HG03097 (cell line): ENCODE measurements at regions not wholly inside any gene's neighbourhood (a gene's known extent, or its start where the extent isn't known, plus 50 kb on each side); places are given as distances from the start of the nearest gene placed in this dataset.

Source experiments
- ATAC-seq: cut with Tn5 transposase; IDR thresholded peaks from one replicate; pipeline ENCODE4 v1.9.1; 2021; ENCODE audit not compliant: unreplicated experiment, low FRiP score

DNA sequence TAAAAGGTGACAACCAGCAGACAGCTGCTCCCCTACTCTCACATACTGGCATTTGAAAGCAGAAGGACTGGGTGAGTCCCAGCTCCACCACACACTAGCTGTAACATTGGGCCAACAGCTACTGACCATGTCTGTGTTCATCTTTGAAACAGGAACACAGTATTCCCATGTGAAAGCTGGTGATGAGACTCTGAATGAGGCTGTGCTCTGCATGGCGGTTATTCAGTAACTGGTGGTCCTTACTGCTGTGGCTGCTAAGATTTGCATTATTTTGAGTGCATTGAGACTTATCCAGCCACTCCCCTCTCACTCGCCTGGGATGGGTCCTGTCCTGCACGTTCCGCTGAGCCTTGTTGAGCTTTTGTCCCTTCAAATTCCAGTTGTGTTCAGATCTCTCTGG is 342.9 kb downstream of the FOXL1 start:
- no peak for ATAC-seq

DNA sequence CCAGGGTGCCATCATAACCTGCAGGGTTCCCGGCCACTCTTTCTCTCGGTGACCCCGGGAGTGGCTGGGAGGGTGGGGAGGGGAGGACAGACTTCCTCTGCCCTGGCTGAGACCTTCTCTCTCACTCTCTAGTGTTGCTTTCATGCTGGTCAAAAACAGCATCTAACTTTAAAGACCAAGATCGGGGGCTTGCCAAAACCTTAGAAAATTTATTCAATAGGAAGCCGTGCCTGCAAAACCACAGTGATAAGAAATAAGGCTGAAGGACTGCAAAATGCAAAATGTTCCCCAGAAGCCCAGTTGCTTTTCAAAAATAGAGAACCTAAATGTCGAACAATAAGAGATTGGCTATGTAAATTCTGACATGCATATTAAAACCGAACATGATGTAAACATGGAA is 344.0 kb downstream of the FOXL1 start:
- no peak for ATAC-seq

DNA sequence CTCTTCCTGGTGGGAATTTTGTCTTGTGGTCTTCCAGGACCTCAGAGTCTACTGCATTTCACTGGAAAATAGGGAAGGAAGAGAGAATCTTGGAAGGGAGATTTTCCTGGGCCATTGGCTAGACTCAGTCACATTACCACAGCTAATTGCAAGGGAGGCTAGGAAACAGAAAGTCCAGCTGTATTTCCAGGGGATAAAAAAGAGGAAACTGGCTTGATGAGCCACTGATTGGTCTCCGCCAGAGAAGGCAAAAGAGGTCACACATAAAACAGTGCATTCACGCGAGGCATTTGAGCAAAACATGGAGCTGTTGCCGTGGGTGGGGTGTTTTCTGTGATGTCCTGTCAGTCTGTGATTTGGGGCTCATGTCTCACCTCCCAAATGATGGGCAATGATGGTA is 345.3 kb downstream of the FOXL1 start:
- ATAC-seq = no peak

DNA sequence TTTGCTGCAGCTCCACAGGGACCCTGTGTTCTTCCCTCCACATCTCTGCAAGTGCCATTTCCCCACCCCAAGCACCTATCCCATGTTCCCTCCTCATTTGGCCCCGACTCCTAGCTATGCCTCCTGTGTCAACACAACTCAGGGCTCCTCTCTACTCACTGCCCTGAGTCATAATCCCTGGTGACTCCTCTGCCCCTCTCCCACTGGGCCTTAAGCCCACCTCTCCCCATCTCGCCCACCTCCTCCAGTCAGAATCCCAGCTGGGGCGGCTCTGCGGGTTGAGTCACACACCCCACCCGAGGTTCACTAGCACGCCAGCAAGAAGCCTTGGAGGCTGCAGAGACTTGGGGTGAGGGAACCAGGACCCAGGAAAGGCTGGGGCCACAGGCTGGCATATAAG is 346.2 kb downstream of the FOXL1 start:
- ATAC-seq = no peak

DNA sequence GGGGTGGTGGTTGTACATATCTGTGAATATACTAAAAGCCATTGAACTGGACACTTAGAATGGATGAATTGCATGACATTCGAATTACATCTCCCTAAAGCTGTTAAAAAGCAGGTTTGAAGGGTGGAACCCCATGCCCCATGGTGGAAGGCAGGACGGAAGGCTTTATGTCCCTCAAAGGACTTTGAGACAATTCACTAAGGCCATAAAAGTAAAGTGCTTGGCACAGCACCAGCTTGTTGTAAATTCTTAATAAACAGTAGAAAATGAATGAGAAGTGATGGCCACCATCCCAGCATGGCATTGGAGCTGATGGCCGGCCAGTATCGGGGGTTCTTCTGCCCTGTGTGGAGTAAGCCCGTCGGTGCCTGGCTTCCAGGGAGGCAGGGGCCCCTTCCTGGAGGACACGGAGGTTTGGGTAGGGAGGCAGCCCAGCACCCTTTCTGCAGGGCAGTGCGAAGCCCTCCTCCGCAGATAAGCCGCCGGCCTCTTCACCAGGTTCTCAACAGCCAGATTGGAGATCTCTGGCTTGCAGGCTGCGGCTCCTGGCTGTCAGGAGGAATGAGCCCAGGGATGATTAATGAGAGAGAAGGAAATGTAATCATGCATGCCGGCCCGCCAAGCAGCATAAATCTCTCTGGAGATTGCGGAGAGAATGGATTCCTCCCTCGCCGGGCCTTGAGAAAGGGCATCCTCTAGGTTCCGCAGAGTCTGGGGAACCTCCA is 346.9 kb downstream of the FOXL1 start:
- no peak for ATAC-seq

DNA sequence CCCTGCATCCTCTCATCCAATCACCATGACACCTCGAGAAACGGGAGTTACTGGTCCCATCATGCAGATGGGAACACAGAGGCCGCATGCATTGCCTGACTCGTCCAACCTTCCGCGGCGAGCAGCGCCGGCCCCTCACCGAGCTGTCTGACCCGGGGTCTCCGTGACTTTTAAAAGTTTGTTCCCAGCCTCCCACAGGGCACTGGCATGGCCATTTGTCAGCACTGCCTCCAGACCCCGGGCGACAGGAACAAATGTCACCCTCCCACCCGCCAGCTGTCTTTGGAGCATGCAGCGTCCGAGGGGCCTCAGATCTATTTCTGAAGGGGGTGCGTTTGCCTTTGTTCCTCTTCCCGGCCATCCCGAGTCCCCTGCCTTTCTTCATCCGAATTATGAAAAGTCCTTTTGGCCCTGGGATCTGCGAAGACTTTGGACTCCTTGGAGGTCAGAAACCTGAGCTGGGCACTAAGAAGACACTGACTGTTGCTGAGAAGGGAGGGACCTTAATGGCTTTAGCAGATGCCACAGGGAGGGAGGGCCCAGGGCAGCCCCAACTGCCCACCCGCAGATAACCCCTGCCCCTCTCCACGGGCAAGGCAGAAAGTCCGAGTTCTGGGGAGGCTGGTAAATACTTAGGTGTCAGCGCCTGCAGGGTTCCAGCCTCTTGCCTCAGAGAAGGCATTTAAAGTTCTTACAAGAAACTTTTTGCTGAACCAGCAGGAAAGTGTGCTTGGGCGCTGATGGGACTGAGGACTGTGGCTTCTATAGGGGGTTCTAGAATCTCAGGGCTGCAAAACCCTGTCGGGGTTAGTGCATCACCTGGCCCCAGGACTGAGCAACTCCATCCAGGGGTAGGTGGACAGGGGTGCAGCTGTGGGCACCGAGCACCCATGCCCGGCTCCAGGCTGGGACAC is 348.1 kb downstream of the FOXL1 start:
- no peak for ATAC-seq

DNA sequence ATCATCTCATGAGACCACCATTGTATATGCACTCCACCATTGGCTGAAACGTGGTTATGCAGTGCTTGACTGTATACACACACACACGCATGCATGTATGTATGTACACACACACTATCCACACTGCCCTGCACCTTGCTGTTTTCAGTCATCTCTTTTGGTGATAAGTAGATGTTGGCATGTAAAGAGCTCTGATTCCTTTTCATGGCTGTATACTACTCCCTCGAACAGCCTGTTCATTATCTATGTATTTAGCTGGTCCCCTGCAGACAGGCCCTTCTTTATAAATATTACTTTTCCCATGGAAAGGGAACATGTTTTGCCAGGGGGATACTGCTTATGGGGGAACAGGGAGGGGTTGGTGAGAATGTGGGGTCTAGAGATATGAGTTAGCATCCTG is 349.4 kb downstream of the FOXL1 start:
- no peak for ATAC-seq

DNA sequence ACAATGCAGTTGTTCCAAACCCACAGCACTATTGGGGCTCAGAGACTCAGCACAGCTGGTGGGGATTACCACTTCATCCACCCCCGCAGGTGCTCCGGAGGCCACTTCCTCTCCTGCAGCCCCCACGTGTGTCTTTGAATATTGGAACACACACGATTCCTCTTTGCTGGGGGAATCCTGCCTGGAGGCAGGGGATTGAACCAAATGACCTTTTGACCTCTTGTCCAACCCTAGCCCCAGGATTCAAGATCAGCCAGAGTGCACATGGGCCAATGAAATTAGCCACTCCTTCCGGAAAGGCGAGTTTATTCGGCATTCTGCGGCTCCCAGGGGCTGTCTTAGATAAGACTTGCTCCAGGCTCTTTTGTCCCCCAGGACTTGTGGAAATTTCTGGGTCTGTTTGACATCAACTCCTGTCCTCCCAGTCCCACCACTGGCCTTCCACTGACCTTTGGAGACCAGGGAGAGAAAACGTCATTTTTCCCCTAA is 350.2 kb downstream of the FOXL1 start:
- ATAC-seq = no peak

DNA sequence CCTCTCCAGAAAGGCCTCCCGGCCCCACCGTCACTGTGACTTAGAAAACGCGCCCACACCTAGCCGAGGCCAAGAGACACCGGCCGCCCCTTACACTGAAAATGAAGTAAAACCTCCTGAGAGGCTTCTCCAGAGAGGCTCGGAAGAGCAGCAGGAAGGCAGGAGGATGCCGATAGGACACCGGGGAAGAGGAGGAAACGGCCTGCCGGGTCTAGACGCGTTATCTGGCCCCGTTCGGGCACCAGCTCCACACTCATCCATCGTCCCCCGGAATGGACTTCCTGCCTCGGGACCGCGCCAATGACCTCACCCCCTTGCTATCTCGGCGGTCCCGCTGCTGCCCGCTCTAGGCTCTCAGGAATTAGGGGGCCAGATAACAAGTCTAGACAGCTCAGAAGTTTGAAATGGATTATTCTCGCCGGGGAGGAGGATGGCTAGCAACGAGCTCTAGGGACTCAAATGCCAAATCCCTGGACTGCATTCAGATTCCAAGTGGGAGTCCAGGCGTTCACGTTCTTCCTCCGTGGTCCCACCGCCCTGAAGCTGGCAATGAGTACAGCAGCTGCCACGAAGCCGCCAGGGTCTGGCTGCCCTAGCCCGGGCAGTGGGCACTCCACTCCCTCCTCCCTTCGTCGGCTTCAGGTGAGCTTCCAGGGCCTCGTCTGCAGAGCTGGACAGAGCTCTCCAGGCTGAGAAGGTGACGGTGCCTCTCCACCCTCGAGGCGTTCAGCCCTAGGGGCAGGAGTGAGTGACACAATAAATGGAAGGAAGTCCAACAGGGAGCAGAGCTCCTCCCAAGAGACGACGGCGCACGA is 350.9 kb downstream of the FOXL1 start:
- ATAC-seq = no peak

DNA sequence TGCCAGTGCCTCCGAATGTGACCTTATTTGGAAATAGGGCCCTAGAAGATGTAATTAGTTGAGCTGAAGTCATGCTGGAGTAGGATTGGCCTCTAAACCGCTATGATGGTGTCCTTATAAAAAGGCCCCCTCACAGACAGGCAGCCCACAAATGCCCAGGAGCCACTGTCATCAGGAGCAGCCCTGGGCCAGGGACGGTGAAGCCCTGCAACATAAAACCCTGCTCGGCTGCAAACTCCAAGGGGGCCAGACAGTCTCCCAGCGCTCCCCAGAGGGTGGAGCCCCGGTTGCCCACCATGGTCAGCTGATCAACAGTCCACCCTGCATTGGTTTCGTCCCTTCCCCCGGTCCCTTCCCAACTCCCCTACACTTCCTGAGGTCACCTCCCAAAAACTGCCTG is 351.7 kb downstream of the FOXL1 start:
- no peak for ATAC-seq

DNA sequence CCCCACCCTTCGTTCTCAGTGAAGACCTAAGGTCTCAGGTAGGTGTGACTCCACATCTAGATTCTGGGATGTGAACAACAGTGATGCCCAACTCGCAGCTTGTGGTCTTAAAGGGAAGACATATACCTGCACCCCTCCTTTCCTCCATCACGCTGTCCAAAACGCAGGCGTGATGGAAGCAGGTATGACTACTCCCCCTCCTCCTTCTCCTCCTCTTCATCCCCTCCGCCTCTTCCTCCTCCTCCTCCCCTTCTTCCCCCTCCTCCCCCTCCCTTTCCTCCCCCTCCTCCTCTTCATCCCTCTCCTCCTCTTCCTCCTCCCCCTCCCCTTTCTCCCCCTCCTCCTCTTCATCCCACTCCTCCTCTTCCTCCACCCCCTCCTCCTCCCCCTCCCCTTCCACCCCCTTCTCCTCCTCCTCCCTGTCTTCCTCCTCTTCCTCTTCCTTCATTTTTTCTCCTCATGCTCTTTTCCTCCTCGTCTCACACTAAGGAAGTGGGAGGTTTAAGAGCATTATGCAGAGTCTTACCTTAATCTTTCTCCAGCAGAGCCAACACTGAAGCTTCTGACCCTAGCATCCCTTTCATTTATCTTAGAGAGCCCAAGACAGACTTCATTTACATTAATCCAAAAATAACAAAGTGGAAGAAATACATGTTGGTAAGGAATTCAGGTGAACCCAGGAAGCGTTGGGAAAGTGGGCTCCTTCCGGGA is 352.5 kb downstream of the FOXL1 start:
- no peak for ATAC-seq

DNA sequence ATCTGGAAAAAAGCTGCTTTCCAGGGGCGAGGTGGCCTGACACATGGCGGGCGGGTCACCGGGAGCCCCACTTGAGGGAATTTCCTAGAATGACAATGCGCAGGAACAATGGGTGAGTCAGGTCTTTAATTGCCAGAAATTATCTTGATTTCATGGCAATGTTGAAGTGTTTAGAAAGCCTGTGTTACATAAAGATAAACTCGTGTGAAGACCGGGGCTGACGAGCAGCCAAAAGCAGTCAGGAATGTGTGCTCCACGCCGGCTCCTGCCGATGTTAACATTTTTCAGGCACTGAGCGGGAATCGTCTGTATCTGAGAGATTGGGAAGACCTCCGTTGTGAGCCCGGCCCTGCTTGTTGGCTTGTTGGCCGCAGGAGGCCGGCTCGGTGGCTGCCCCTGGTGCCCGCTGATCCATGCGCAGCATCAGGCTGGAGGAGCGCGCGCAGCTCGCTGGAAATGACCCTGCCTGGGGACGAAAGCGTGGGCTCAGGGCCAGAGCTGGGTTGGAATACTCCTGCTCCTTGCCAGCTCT is 353.1 kb downstream of the FOXL1 start:
- no peak for ATAC-seq

DNA sequence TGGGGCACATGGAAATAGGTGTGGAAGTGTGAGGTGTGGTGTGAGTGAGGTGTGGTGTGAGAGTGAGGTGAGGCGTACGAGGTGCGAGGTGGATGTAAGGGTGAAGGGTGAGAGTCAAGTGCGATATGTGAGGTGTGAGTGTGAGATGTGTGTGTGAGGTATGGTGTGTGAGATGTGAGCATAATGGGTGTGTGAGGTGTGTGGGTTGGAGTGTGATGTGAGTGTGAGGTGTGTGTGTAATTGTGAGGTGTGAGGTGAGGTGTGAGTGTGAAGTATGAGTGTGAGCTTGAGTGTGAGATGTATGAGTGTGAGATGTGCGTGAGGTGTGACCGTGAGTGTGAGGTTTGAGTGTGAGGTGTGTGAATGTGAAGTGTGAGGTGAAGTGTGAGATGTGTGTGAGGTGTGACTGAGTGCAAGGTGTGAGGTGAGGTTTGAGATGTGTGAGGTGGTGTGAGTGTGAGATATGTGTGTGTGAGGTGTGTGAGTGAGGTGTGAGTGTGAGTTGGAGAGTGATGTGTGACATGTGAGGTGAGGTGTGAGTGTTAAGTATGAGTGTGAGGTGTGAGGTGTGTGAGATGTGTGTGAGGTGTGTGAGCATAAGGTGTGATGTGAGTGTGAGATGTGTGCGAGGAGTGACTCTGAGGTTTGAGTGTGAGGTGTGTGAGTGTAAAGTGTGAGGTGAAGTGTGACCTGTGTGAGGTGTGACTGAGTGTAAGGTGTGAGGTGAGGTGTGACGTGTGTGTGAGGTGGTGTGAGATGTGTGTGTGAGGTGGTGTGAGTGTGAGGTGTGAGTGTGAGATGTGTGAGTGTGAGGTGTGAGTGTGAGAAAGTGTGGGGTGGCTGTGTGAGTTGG is 354.0 kb downstream of the FOXL1 start:
- no peak for ATAC-seq

DNA sequence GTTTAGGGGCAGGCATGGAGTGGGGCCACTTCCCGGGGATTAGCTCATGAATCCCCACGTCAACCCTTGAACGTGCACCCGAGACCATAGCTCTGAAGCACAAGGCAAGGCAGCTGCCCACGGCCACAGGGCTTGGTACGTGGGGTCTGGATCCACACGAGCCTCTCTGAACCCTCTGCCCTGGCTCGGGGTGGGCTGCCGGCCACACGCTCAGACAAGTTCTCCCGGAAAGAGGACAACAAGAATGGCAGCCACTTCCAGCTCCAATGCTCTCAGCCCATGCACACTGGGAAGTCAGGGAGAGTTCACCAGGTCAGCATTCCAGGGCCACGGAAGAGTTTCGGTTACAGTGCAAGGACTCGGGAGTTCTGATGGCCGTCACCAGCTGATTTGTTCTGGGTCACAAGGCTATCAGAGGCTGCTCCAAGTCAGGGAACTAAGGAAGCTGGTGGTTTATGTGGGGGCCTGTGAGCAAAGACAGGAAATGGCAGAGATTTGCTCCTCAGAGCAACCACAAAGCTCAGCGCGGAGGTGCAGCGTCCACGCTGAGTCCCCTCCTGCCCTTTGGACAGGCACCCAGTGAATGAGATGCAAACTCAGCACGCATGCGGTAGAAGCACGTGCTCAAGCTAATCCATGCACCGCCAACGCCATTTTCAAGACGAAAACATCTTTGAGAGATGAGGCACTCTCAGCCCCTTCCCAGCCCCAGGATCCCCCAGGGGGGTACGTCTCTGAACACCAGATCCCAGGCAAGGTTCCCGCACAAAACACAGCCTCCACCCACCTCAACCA is 356.4 kb downstream of the FOXL1 start:
- ATAC-seq = no peak

DNA sequence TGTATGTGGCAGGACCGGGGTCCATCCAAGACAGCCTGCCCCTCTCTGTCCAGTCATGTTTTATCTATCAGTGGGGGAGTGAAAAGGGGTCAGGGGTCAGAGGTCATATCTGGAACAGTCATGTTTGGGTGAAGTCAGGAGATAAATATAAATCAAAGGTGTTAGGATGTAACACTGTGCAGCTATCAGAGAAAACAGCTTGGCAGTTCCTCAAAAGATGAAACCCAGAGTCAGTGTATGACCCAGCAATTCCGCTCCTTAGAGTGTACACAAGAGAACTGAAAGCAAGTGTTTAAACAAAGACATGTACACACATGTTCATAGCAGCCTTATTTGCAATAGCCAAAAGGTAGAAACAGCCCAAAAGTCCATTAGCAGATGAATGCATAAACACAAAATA is 361.3 kb downstream of the FOXL1 start:
- no peak for ATAC-seq

DNA sequence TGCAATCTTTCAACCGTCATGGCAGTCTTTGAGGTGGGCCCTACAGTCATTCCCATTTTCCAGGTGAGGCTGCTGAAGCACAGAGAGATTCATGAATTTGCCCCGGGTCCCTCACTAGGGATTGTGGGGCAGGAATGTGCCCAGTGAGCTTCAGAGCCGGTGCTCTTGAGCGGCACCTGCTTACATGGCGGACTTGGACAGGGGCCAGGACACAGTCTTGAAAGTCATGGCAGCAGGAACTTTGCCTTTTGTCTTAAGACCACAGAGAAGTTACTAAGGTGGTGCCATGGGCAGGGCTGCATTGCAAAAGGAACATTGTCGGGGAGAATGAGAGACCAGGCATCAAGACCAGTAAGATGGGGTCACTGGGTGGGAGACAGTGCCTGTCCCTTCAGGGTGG is 363.4 kb downstream of the FOXL1 start:
- ATAC-seq = no peak

DNA sequence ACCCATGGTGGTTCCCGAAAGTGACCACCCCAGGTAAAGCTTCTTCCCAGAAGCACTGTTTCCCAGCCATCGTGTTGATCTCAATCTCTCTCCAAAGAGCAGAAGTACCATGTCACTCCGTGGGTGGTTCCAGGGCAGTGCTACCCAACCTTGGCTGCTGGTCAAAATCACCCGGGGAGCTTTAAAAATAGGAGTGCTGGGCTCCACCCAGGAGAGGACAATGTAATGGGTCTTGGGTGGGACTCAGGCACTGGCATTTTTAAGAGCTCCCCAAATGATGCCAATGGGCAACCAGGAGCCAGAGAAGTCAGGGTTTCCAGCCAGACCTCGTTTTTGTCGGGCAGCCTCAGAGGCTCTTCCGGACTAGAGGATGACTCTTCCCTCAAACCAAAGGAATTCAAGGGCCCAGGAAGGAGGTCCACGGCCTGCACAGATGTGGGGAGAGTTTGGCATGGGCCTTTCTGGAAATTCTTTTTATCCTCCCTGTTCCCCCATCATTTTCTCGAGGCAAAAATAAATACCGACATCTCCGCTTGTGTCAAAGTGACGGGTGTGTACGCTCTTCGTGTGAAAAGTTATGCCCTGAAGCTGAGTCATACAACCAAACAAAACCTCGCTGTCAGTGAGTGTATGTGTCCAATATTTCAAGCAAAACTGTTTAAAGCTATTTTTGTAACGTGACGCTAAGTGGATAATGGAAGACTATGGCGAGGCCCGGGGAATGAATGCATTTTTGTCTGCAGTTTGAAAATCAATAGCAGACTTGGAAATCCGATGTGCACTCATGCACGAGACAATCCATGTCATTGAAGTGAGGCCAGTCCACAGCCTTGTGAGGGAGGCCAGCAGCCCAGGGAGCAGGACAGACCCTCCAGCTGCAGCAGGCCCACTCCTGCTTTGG is 364.1 kb downstream of the FOXL1 start:
- ATAC-seq = no peak
